ENCODE measurements at regions not wholly inside any gene's neighbourhood (a gene's known extent, or its start where the extent isn't known, plus 50 kb on each side); places are given as distances from the start of the nearest gene placed in this dataset.

- no peak overlapping the region for H3K27ac ChIP-seq
- no peaks in the 10 kb centered on the region for H3K27me3 ChIP-seq
- WGBS, 2 donors, result 71 to 92% methylated on average over 3 of the region's 3 CpGs
- no peak overlapping the region for H3K4me3 ChIP-seq
- DNase-seq, result no peak
- no peaks in the 10 kb centered on the region for H3K4me1 ChIP-seq
- intact Hi-C loops (cut with DNase I), result no loop called here
- ATAC-seq, result no peak
- no peak for TF ChIP-seq CTCF (IDR thresholded peaks at IDR 0.05)
- H3K36me3 ChIP-seq, result no peaks in the 10 kb centered on the region
- no peak for FAIRE-seq
- no peaks in the 10 kb centered on the region for H3K9me3 ChIP-seq
These were observed 414.1 kb downstream of the KCNH5 start for GRCh38 chr14:62631176-62631575.

- no peak for TF ChIP-seq CTCF (IDR thresholded peaks at IDR 0.05)
- WGBS, 2 donors, result 71 to 83% methylated on average over 4 of the region's 4 CpGs
- no peaks in the 10 kb centered on the region for H3K36me3 ChIP-seq
- DNase-seq (no peak), ATAC-seq (no peak), FAIRE-seq (no peak)
- no peaks in the 10 kb centered on the region for H3K9me3 ChIP-seq
- H3K27me3 ChIP-seq, result no peaks in the 10 kb centered on the region
- H3K4me1 ChIP-seq, result no peaks in the 10 kb centered on the region
- H3K27ac ChIP-seq, result no peak overlapping the region
- intact Hi-C loops (cut with DNase I), result no loop called here
- no peak overlapping the region for H3K4me3 ChIP-seq
These were observed 412.5 kb downstream of the KCNH5 start for GRCh38 chr14:62632771-62633170.

GRCh38 chr14:62645649-62646048 is 399.6 kb downstream of the KCNH5 start:
- intact Hi-C loops (cut with DNase I), result loop anchor here in 1 of 3 donors (2.0 kb wide), 1 partner anchor 37 kb away; no protein-coding TSS in a partner anchor
- no peaks in the 10 kb centered on the region for H3K27me3 ChIP-seq
- no peak overlapping the region for H3K27ac ChIP-seq
- no peaks in the 10 kb centered on the region for H3K9me3 ChIP-seq
- no peaks in the 10 kb centered on the region for H3K4me1 ChIP-seq
- TF ChIP-seq CTCF (IDR thresholded peaks at IDR 0.05), result no peak
- FAIRE-seq (no peak), ATAC-seq (no peak), DNase-seq (no peak)
- no peaks in the 10 kb centered on the region for H3K36me3 ChIP-seq
- H3K4me3 ChIP-seq, result no peak overlapping the region
- 31 to 50% methylated on average over 3 of the region's 3 CpGs for WGBS, 2 donors
